ENCODE measurements at regions not wholly inside any gene's neighbourhood (a gene's known extent, or its start where the extent isn't known, plus 50 kb on each side); places are given as distances from the start of the nearest gene placed in this dataset.

GRCh38 chr2:153165021-153165420 lies 313.5 kb downstream of the RPRM start:
- no peak for DNase-seq
- ChIA-PET CTCF (no interaction called here), POLR2A (no interaction called here)
- Histone ChIP-seq H3K27me3 (replicated peaks in 1 of 4; ENCODE audit: control extremely low read depth in 1 of 4, control insufficient read depth in 3 of 4, insufficient read depth in 4 of 4, low read length in 3 of 4) (no peaks in the 10 kb centered on the region), H4K20me1 (ENCODE audit: control insufficient read depth, insufficient read depth, low read length, poor library complexity, severe bottlenecking) (no peaks in the 10 kb centered on the region), H3K36me3 (replicated peaks in 1 of 2; ENCODE audit: control extremely low read depth in 1 of 2, control insufficient read depth in 1 of 2, extremely low read depth in 1 of 2, insufficient read depth in 2 of 2, low read length in 1 of 2) (no peaks in the 10 kb centered on the region), H2AFZ (ENCODE audit: insufficient read depth, low read depth, low read length, poor library complexity, severe bottlenecking) (no peak overlapping the region), H3K4me3 (ENCODE audit: control extremely low read depth in 1 of 5, extremely low read depth in 1 of 5, insufficient read depth in 1 of 5, low read depth in 2 of 5, low read length in 4 of 5) (no peak overlapping the region), H3K9me3 (ENCODE audit: control extremely low read depth in 1 of 3, control insufficient read depth in 2 of 3, insufficient read depth in 1 of 3, low read length in 2 of 3) (peaks cover 0 to 1% (median 0%) of the 10 kb centered on the region in 3 donors), H3K27ac (ENCODE audit: low read length in 2 of 2) (no peak overlapping the region), H3K79me2 (ENCODE audit: control insufficient read depth, insufficient read depth, low read length) (no peaks in the 10 kb centered on the region), H3K9ac (ENCODE audit: low read length) (no peak overlapping the region), H3K4me1 (ENCODE audit: control insufficient read depth in 2 of 2, insufficient read depth in 2 of 2, low read length in 2 of 2) (no peaks in the 10 kb centered on the region), H3K4me2 (replicated peaks; ENCODE audit: low read depth, low read length, poor library complexity, severe bottlenecking) (no peak overlapping the region)
- ATAC-seq (ENCODE audit: low read depth): no peak
- no peaks in the 10 kb centered on the region for H3K4me1 Mint-ChIP-seq
- TF ChIP-seq CTCF (IDR thresholded peaks at IDR 0.05) (no peak), EZH2 (IDR thresholded peaks at IDR 0.05; ENCODE audit: borderline replicate concordance, insufficient read depth, low read depth, low read length, poor library complexity, severe bottlenecking) (no peak)
- H3K4me3 Mint-ChIP-seq: no peak overlapping the region
- intact Hi-C loops (cut with micrococcal nuclease): no loop called here
- no peak overlapping the region for H3K27ac Mint-ChIP-seq
- H3K9me3 Mint-ChIP-seq (ENCODE audit: insufficient read depth): no peaks in the 10 kb centered on the region
- H3K27me3 Mint-ChIP-seq: no peaks in the 10 kb centered on the region

DNA sequence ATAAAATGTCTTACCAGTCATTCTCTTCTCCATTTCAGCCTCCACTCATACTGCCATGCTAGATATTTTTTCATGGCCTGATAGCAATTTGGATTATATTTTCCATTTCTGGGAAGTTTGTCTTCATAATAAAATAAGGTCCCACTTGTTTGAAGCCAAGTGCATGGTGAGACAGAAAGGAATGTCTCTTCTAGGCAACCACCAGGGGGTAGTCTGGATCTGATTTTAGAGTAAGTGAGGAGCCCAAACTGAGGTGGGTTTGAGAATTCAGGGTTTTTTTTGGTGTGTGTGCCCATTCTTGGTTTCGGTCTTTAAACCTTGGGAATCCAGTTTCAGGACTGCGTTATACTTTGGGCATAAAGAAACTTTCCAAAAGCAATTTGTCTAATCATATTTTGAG lies 315.5 kb downstream of the RPRM start:
- Histone ChIP-seq H3K4me1 (ENCODE audit: control insufficient read depth in 2 of 2, insufficient read depth in 2 of 2, low read length in 2 of 2) (no peaks in the 10 kb centered on the region), H3K27me3 (replicated peaks in 1 of 4; ENCODE audit: control extremely low read depth in 1 of 4, control insufficient read depth in 3 of 4, insufficient read depth in 4 of 4, low read length in 3 of 4) (no peaks in the 10 kb centered on the region), H3K79me2 (ENCODE audit: control insufficient read depth, insufficient read depth, low read length) (no peaks in the 10 kb centered on the region), H3K4me3 (ENCODE audit: control extremely low read depth in 1 of 5, extremely low read depth in 1 of 5, insufficient read depth in 1 of 5, low read depth in 2 of 5, low read length in 4 of 5) (no peak overlapping the region), H4K20me1 (ENCODE audit: control insufficient read depth, insufficient read depth, low read length, poor library complexity, severe bottlenecking) (no peaks in the 10 kb centered on the region), H3K36me3 (replicated peaks in 1 of 2; ENCODE audit: control extremely low read depth in 1 of 2, control insufficient read depth in 1 of 2, extremely low read depth in 1 of 2, insufficient read depth in 2 of 2, low read length in 1 of 2) (no peaks in the 10 kb centered on the region), H3K4me2 (replicated peaks; ENCODE audit: low read depth, low read length, poor library complexity, severe bottlenecking) (no peak overlapping the region), H3K9me3 (ENCODE audit: control extremely low read depth in 1 of 3, control insufficient read depth in 2 of 3, insufficient read depth in 1 of 3, low read length in 2 of 3) (peaks cover 0 to 1% (median 0%) of the 10 kb centered on the region in 3 donors), H3K9ac (ENCODE audit: low read length) (no peak overlapping the region), H3K27ac (ENCODE audit: low read length in 2 of 2) (no peak overlapping the region), H2AFZ (ENCODE audit: insufficient read depth, low read depth, low read length, poor library complexity, severe bottlenecking) (no peak overlapping the region)
- WGBS (ENCODE audit: insufficient coverage): 63% methylated on average over 1 of the region's 2 CpGs
- ChIA-PET CTCF (no interaction called here), POLR2A (no interaction called here)
- ATAC-seq (ENCODE audit: low read depth) (no peak), DNase-seq (no peak)
- Mint-ChIP-seq H3K9me3 (ENCODE audit: insufficient read depth) (no peaks in the 10 kb centered on the region), H3K27me3 (no peaks in the 10 kb centered on the region), H3K4me1 (no peaks in the 10 kb centered on the region), H3K4me3 (no peak overlapping the region), H3K27ac (no peak overlapping the region)
- intact Hi-C loops (cut with micrococcal nuclease): no loop called here
- TF ChIP-seq EZH2 (IDR thresholded peaks at IDR 0.05; ENCODE audit: borderline replicate concordance, insufficient read depth, low read depth, low read length, poor library complexity, severe bottlenecking): no peak
- TF ChIP-seq CTCF (IDR thresholded peaks at IDR 0.05): no peak
